ENCODE measurements at regions not wholly inside any gene's neighbourhood (a gene's known extent, or its start where the extent isn't known, plus 50 kb on each side); places are given as distances from the start of the nearest gene placed in this dataset.

GRCh38 chr13:72638059-72638815 is 89.2 kb downstream of the MZT1 start:
- DNase-seq (ENCODE audit: low spot score in 2 of 2): no peak
- no peak overlapping the region for H3K27ac ChIP-seq
- H3K4me3 ChIP-seq: no peak overlapping the region
- intact Hi-C loops (cut with DNase I): no loop called here
- H3K27me3 ChIP-seq: no peaks in the 10 kb centered on the region
- TF ChIP-seq, protein P1, sequence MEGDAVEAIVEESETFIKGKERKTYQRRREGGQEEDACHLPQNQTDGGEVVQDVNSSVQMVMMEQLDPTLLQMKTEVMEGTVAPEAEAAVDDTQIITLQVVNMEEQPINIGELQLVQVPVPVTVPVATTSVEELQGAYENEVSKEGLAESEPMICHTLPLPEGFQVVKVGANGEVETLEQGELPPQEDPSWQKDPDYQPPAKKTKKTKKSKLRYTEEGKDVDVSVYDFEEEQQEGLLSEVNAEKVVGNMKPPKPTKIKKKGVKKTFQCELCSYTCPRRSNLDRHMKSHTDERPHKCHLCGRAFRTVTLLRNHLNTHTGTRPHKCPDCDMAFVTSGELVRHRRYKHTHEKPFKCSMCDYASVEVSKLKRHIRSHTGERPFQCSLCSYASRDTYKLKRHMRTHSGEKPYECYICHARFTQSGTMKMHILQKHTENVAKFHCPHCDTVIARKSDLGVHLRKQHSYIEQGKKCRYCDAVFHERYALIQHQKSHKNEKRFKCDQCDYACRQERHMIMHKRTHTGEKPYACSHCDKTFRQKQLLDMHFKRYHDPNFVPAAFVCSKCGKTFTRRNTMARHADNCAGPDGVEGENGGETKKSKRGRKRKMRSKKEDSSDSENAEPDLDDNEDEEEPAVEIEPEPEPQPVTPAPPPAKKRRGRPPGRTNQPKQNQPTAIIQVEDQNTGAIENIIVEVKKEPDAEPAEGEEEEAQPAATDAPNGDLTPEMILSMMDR (IDR thresholded peaks at IDR 0.05): no peak
- H3K4me1 ChIP-seq: no peaks in the 10 kb centered on the region
- no peaks in the 10 kb centered on the region for H3K9me3 ChIP-seq
- H3K36me3 ChIP-seq: no peaks in the 10 kb centered on the region

- H3K27me3 ChIP-seq: no peaks in the 10 kb centered on the region
- DNase-seq (ENCODE audit: low spot score in 2 of 2): no peak
- intact Hi-C loops (cut with DNase I): no loop called here
- H3K27ac ChIP-seq: no peak overlapping the region
- H3K36me3 ChIP-seq: no peaks in the 10 kb centered on the region
- no peak overlapping the region for H3K4me3 ChIP-seq
- H3K4me1 ChIP-seq: no peaks in the 10 kb centered on the region
- H3K9me3 ChIP-seq: no peaks in the 10 kb centered on the region
- TF ChIP-seq, protein P1 (IDR thresholded peaks at IDR 0.05): no peak
Measured at GRCh38 chr13:72637561-72637960, 89.9 kb downstream of the MZT1 start.

DNA sequence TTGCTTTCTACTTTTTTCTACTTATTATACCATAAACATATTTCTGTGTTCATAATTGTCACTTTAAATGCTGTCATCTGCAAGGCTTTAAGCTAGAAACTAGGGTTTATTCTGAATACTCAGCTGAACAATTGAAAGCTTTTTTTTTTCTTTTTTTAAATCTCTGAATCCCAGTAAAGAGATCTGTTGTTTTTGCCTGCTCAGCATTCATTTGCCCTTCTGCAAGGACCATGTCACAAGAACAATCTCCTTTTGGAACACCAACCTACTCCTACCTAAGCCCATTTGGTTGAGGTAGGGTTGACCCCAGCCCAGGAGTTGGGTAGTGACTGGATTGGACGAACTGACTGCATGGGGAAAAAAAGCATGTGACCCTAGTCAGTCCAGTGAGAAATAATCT is 92.6 kb downstream of the MZT1 start:
- intact Hi-C loops (cut with DNase I): no loop called here

GRCh38 chr13:72622546-72622945 is 104.9 kb downstream of the MZT1 start:
- no peak for DNase-seq (ENCODE audit: low spot score in 2 of 2)
- Histone ChIP-seq H3K36me3 (no peaks in the 10 kb centered on the region), H3K4me3 (no peak overlapping the region), H3K27me3 (no peaks in the 10 kb centered on the region), H3K27ac (no peak overlapping the region), H3K9me3 (no peaks in the 10 kb centered on the region), H3K4me1 (no peaks in the 10 kb centered on the region)
- intact Hi-C loops (cut with DNase I): no loop called here
- TF ChIP-seq, protein P1 (IDR thresholded peaks at IDR 0.05): no peak

More for the DNA sequence above, 92.6 kb downstream of the MZT1 start:
- no peak for DNase-seq (ENCODE audit: low spot score in 2 of 2)
- Histone ChIP-seq H3K36me3 (no peaks in the 10 kb centered on the region), H3K27ac (no peak overlapping the region), H3K9me3 (no peaks in the 10 kb centered on the region), H3K4me3 (no peak overlapping the region), H3K27me3 (no peaks in the 10 kb centered on the region), H3K4me1 (no peaks in the 10 kb centered on the region)
- TF ChIP-seq, protein P1 (IDR thresholded peaks at IDR 0.05): no peak

- no peaks in the 10 kb centered on the region for H3K9me3 ChIP-seq
- intact Hi-C loops (cut with DNase I): no loop called here
- no peaks in the 10 kb centered on the region for H3K36me3 ChIP-seq
- no peak overlapping the region for H3K4me3 ChIP-seq
- no peak for DNase-seq (ENCODE audit: low spot score in 2 of 2)
- H3K4me1 ChIP-seq: no peaks in the 10 kb centered on the region
- no peak overlapping the region for H3K27ac ChIP-seq
- TF ChIP-seq, protein P1 (IDR thresholded peaks at IDR 0.05): no peak
- H3K27me3 ChIP-seq: no peaks in the 10 kb centered on the region
Measured at GRCh38 chr13:72620874-72621273, 106.6 kb downstream of the MZT1 start.
